IPS DF 6.9 (cell line): ENCODE measurements at regions not wholly inside any gene's neighbourhood (a gene's known extent, or its start where the extent isn't known, plus 50 kb on each side); places are given as distances from the start of the nearest gene placed in this dataset.

Source experiments
- DNase-seq: peaks from one replicate; pipeline ENCODE4 v3.0.0-alpha.2; 2013; ENCODE audit warnings: low read depth, low spot score
- H3K27ac ChIP-seq: one replicate; pipeline ENCODE4 v1.5.1; 2013; ENCODE audit warnings: low read length, control low read depth
- H3K27me3 ChIP-seq: 2 replicates; pipeline ENCODE4 v1.6.1; 2013; ENCODE audit warnings: mild to moderate bottlenecking, low read length; ENCODE audit not compliant: control insufficient read depth, insufficient read depth
- H3K36me3 ChIP-seq: 2 replicates; pipeline ENCODE4 v1.6.1; 2013; ENCODE audit warnings: low read length; ENCODE audit not compliant: control insufficient read depth, insufficient read depth
- H3K4me1 ChIP-seq: 2 replicates; pipeline ENCODE4 v1.6.1; 2013; ENCODE audit warnings: low read length; ENCODE audit not compliant: control insufficient read depth, insufficient read depth
- H3K4me3 ChIP-seq: 2 replicates; pipeline ENCODE4 v1.5.1; 2013; ENCODE audit warnings: mild to moderate bottlenecking, low read length
- H3K9me3 ChIP-seq: 2 replicates; pipeline ENCODE4 v1.6.1; 2013; ENCODE audit warnings: low read length, inconsistent platforms; ENCODE audit not compliant: control insufficient read depth, insufficient read depth
- WGBS: extraction: QIAGEN DNeasy Blood & Tissue Kit; methylation state at CpG from one replicate; pipeline ENCODE4 v1.1.7; 2013; ENCODE audit warnings: mixed read lengths, missing lambda C conversion rate; ENCODE audit not compliant: insufficient read length, insufficient coverage; 5-methylcytosine and 5-hydroxymethylcytosine counted together

GRCh38 chr6:40326714-40327421, 260.3 kb downstream of the LRFN2 start:
- Histone ChIP-seq H3K9me3 (no peaks in the 10 kb centered on the region), H3K27me3 (no peaks in the 10 kb centered on the region; the same call in 1 of the 2 replicates), H3K36me3 (no peaks in the 10 kb centered on the region), H3K4me1 (peaks cover 14% of the 10 kb centered on the region), H3K27ac (no peak overlapping the region), H3K4me3 (no peak overlapping the region)
- no CpG with 5 or more reads among the region's 3 CpGs for WGBS
- no peak for DNase-seq

GRCh38 chr6:40325791-40326190, 261.4 kb downstream of the LRFN2 start:
- Histone ChIP-seq H3K4me1 (peaks cover 8% of the 10 kb centered on the region), H3K4me3 (no peak overlapping the region), H3K27ac (no peak overlapping the region), H3K36me3 (no peaks in the 10 kb centered on the region), H3K9me3 (no peaks in the 10 kb centered on the region), H3K27me3 (no peaks in the 10 kb centered on the region; the same call in 1 of the 2 replicates)
- DNase-seq = no peak
- WGBS = no CpG with 5 or more reads among the region's 3 CpGs

GRCh38 chr6:40325041-40325440, 262.1 kb downstream of the LRFN2 start:
- H3K9me3 ChIP-seq = no peaks in the 10 kb centered on the region
- WGBS = no CpG with 5 or more reads among the region's 2 CpGs
- H3K27me3 ChIP-seq = no peaks in the 10 kb centered on the region; the same call in 1 of the 2 replicates

GRCh38 chr6:40323881-40324634, 263.1 kb downstream of the LRFN2 start:
- no peaks in the 10 kb centered on the region for H3K36me3 ChIP-seq
- H3K4me1 ChIP-seq = no peaks in the 10 kb centered on the region
- no peaks in the 10 kb centered on the region for H3K9me3 ChIP-seq
- no peak overlapping the region for H3K27ac ChIP-seq
- no CpG with 5 or more reads among the region's 8 CpGs for WGBS
- no peak for DNase-seq
- no peak overlapping the region for H3K4me3 ChIP-seq
- no peaks in the 10 kb centered on the region; the same call in 1 of the 2 replicates for H3K27me3 ChIP-seq

More at GRCh38 chr6:40325041-40325440, 262.1 kb downstream of the LRFN2 start:
- no peak overlapping the region for H3K27ac ChIP-seq
- no peaks in the 10 kb centered on the region for H3K36me3 ChIP-seq
- H3K4me3 ChIP-seq = no peak overlapping the region
- no peak for DNase-seq
- peaks cover 5% of the 10 kb centered on the region for H3K4me1 ChIP-seq

GRCh38 chr6:40322336-40322735, 264.8 kb downstream of the LRFN2 start:
- Histone ChIP-seq H3K9me3 (no peaks in the 10 kb centered on the region), H3K27me3 (no peaks in the 10 kb centered on the region), H3K27ac (no peak overlapping the region), H3K4me1 (no peaks in the 10 kb centered on the region), H3K4me3 (no peak overlapping the region), H3K36me3 (no peaks in the 10 kb centered on the region)
- WGBS = no CpG with 5 or more reads among the region's 9 CpGs
- DNase-seq = no peak

- Histone ChIP-seq H3K4me3 (no peak overlapping the region), H3K27me3 (no peaks in the 10 kb centered on the region), H3K4me1 (no peaks in the 10 kb centered on the region), H3K9me3 (no peaks in the 10 kb centered on the region), H3K27ac (no peak overlapping the region), H3K36me3 (no peaks in the 10 kb centered on the region)
- whole genome bisulfite sequencing = no CpG with 5 or more reads among the region's 7 CpGs
- DNase-seq = no peak
Measured at GRCh38 chr6:40321616-40322015, 265.5 kb downstream of the LRFN2 start.

- DNase-seq = no peak
- Histone ChIP-seq H3K9me3 (no peaks in the 10 kb centered on the region), H3K4me1 (no peaks in the 10 kb centered on the region), H3K4me3 (no peak overlapping the region), H3K27me3 (no peaks in the 10 kb centered on the region), H3K36me3 (no peaks in the 10 kb centered on the region), H3K27ac (no peak overlapping the region)
- WGBS = no CpG with 5 or more reads among the region's 2 CpGs
Measured at GRCh38 chr6:40320947-40321346, 266.2 kb downstream of the LRFN2 start.

GRCh38 chr6:40320441-40320840, 266.7 kb downstream of the LRFN2 start:
- no peak for DNase-seq
- WGBS = no CpG with 5 or more reads among the region's 3 CpGs
- no peak overlapping the region for H3K27ac ChIP-seq
- no peak overlapping the region for H3K4me3 ChIP-seq
- no peaks in the 10 kb centered on the region for H3K9me3 ChIP-seq
- H3K4me1 ChIP-seq = no peaks in the 10 kb centered on the region
- no peaks in the 10 kb centered on the region for H3K36me3 ChIP-seq
- H3K27me3 ChIP-seq = no peaks in the 10 kb centered on the region

GRCh38 chr6:40319124-40319523, 268.0 kb downstream of the LRFN2 start:
- H3K27me3 ChIP-seq = no peaks in the 10 kb centered on the region
- H3K4me1 ChIP-seq = no peaks in the 10 kb centered on the region
- H3K4me3 ChIP-seq = no peak overlapping the region
- H3K27ac ChIP-seq = no peak overlapping the region
- H3K9me3 ChIP-seq = no peaks in the 10 kb centered on the region
- no peaks in the 10 kb centered on the region for H3K36me3 ChIP-seq
- no peak for DNase-seq

GRCh38 chr6:40315060-40315459, 272.1 kb downstream of the LRFN2 start:
- Histone ChIP-seq H3K36me3 (no peaks in the 10 kb centered on the region), H3K4me3 (no peak overlapping the region), H3K27me3 (no peaks in the 10 kb centered on the region), H3K27ac (no peak overlapping the region), H3K4me1 (no peaks in the 10 kb centered on the region), H3K9me3 (no peaks in the 10 kb centered on the region)
- no CpG with 5 or more reads among the region's 5 CpGs for WGBS
- no peak for DNase-seq

GRCh38 chr6:40313582-40313981, 273.6 kb downstream of the LRFN2 start:
- H3K36me3 ChIP-seq = no peaks in the 10 kb centered on the region
- no peak overlapping the region for H3K4me3 ChIP-seq
- H3K4me1 ChIP-seq = peaks cover under 1% of the 10 kb centered on the region
- no peaks in the 10 kb centered on the region for H3K9me3 ChIP-seq
- no peak for DNase-seq
- H3K27me3 ChIP-seq = no peaks in the 10 kb centered on the region
- H3K27ac ChIP-seq = no peak overlapping the region
